HFFc6 (cell line): ENCODE measurements at regions not wholly inside any gene's neighbourhood (a gene's known extent, or its start where the extent isn't known, plus 50 kb on each side); places are given as distances from the start of the nearest gene placed in this dataset.

Experiments
- DNase-seq: peaks from one replicate; pipeline ENCODE4 v3.0.0-alpha.2; 2018
- H3K27ac Mint-ChIP-seq: 2 replicates; pipeline ENCODE4 v1.8.0; 2020; ENCODE audit warnings: mild to moderate bottlenecking, mixed read lengths
- H3K27me3 Mint-ChIP-seq: 2 replicates; pipeline ENCODE4 v1.8.0; 2021; ENCODE audit warnings: mild to moderate bottlenecking, moderate library complexity, mixed read lengths; ENCODE audit not compliant: insufficient read depth
- H3K36me3 Mint-ChIP-seq: 2 replicates; pipeline ENCODE4 v1.8.0; 2021; ENCODE audit warnings: low read depth, mixed read lengths
- H3K4me1 Mint-ChIP-seq: 2 replicates; pipeline ENCODE4 v1.8.0; 2020; ENCODE audit warnings: low read depth, mixed read lengths
- H3K4me3 Mint-ChIP-seq: 2 replicates; pipeline ENCODE4 v1.8.0; 2020; ENCODE audit warnings: mild to moderate bottlenecking, moderate library complexity, mixed read lengths
- H3K9me3 Mint-ChIP-seq: 2 replicates; pipeline ENCODE4 v1.8.0; 2020; ENCODE audit warnings: mild to moderate bottlenecking, mixed read lengths
- CTCF ChIP-seq: fragments of 200-600 bp; sonication (generic); IDR thresholded peaks from 2 replicates; pipeline ENCODE4 v1.5.0; 2021; ENCODE audit warnings: antibody characterized with exemption, mild to moderate bottlenecking

GRCh38 chr12:4133636-4134447, 139.7 kb upstream of the CCND2 start:
- no peak overlapping the region for H3K4me3 Mint-ChIP-seq
- H3K9me3 Mint-ChIP-seq = peaks cover 15% of the 10 kb centered on the region
- no peak for TF ChIP-seq CTCF
- H3K4me1 Mint-ChIP-seq = no peaks in the 10 kb centered on the region
- peaks cover 8% of the 10 kb centered on the region for H3K27me3 Mint-ChIP-seq
- H3K27ac Mint-ChIP-seq = no peak overlapping the region
- H3K36me3 Mint-ChIP-seq = no peaks in the 10 kb centered on the region
- DNase-seq = no peak

GRCh38 chr12:4133029-4133428, 140.5 kb upstream of the CCND2 start:
- no peak for TF ChIP-seq CTCF
- H3K9me3 Mint-ChIP-seq = peaks cover 15% of the 10 kb centered on the region
- H3K4me1 Mint-ChIP-seq = no peaks in the 10 kb centered on the region
- peaks cover 8% of the 10 kb centered on the region for H3K27me3 Mint-ChIP-seq
- H3K27ac Mint-ChIP-seq = no peak overlapping the region
- no peaks in the 10 kb centered on the region for H3K36me3 Mint-ChIP-seq
- no peak for DNase-seq
- no peak overlapping the region for H3K4me3 Mint-ChIP-seq

GRCh38 chr12:4121506-4122020, 152.0 kb upstream of the CCND2 start:
- peaks cover 13% of the 10 kb centered on the region for H3K27me3 Mint-ChIP-seq
- peaks cover 18% of the 10 kb centered on the region for H3K9me3 Mint-ChIP-seq
- TF ChIP-seq CTCF = no peak
- no peak overlapping the region for H3K4me3 Mint-ChIP-seq
- no peak overlapping the region for H3K27ac Mint-ChIP-seq
- peaks cover 20% of the 10 kb centered on the region; the same call in 1 of the 2 replicates for H3K4me1 Mint-ChIP-seq
- no peak for DNase-seq
- H3K36me3 Mint-ChIP-seq = peaks cover 3% of the 10 kb centered on the region; the same call in 1 of the 2 replicates

- DNase-seq = no peak
- H3K4me1 Mint-ChIP-seq = peaks cover 21% of the 10 kb centered on the region; the same call in 1 of the 2 replicates
- peaks cover 10% of the 10 kb centered on the region for H3K27me3 Mint-ChIP-seq
- peaks cover 17% of the 10 kb centered on the region for H3K9me3 Mint-ChIP-seq
- no peak for TF ChIP-seq CTCF
- H3K27ac Mint-ChIP-seq = no peak overlapping the region
- H3K36me3 Mint-ChIP-seq = peaks cover 3% of the 10 kb centered on the region; the same call in 1 of the 2 replicates
- no peak overlapping the region for H3K4me3 Mint-ChIP-seq
Measured at GRCh38 chr12:4120316-4120917, 153.1 kb upstream of the CCND2 start.

GRCh38 chr12:4119157-4119761, 154.3 kb upstream of the CCND2 start:
- no peak for TF ChIP-seq CTCF
- H3K4me3 Mint-ChIP-seq = no peak overlapping the region
- H3K27me3 Mint-ChIP-seq = peaks cover 10% of the 10 kb centered on the region
- H3K4me1 Mint-ChIP-seq = peaks cover 21% of the 10 kb centered on the region; the same call in 1 of the 2 replicates
- peaks cover 15% of the 10 kb centered on the region for H3K9me3 Mint-ChIP-seq
- DNase-seq = no peak
- H3K36me3 Mint-ChIP-seq = peaks cover 3% of the 10 kb centered on the region; the same call in 1 of the 2 replicates
- no peak overlapping the region for H3K27ac Mint-ChIP-seq
